Thoracic aorta (tissue), 2 donors: ENCODE measurements at regions not wholly inside any gene's neighbourhood (a gene's known extent, or its start where the extent isn't known, plus 50 kb on each side); places are given as distances from the start of the nearest gene placed in this dataset.

Experiments used
- ATAC-seq: fragments of 150-250 bp; one replicate; pipeline ENCODE4 v1.8.0; 2017; ENCODE audit warnings: low read depth; ENCODE audit not compliant: insufficient number of reproducible peaks, low FRiP score
- DNase-seq: peaks from one replicate; pipeline ENCODE4 v3.0.0-alpha.2; 2020; ENCODE audit warnings: low spot score
- H3K27ac ChIP-seq, 2 donors: fragments of 200-600 bp; sonication (generic); 1 replicate in 1 of 2; 2 replicates in 1 of 2; pipeline ENCODE4 v1.5.1; 2016; ENCODE audit warnings: mild to moderate bottlenecking in 2 of 2, moderate library complexity in 2 of 2
- H3K27me3 ChIP-seq: fragments of 200-600 bp; sonication (generic); replicated peaks from 2 replicates; pipeline ENCODE4 v1.6.0; 2016; ENCODE audit warnings: mild to moderate bottlenecking; ENCODE audit not compliant: insufficient read depth
- H3K36me3 ChIP-seq: fragments of 200-600 bp; sonication (generic); one replicate; pipeline ENCODE4 v1.5.1; 2016
- H3K4me1 ChIP-seq, 2 donors: fragments of 200-600 bp; sonication (generic); 1 replicate in 1 of 2; 2 replicates in 1 of 2; pipeline versions ENCODE4 v1.5.1 to v1.6.0; 2016; ENCODE audit warnings: low read depth in 2 of 2, mild to moderate bottlenecking in 1 of 2; ENCODE audit not compliant: control insufficient read depth in 1 of 2
- H3K4me3 ChIP-seq: fragments of 200-600 bp; sonication (generic); 2 replicates; pipeline ENCODE4 v1.5.1; 2016; ENCODE audit warnings: mild to moderate bottlenecking
- H3K9me3 ChIP-seq: fragments of 200-600 bp; sonication (generic); 2 replicates; pipeline ENCODE4 v1.5.1; 2016
- CTCF ChIP-seq: fragments of 200-600 bp; sonication (generic); IDR thresholded peaks from one replicate; pipeline ENCODE4 v1.5.1; 2019; ENCODE audit warnings: antibody characterized with exemption

- no peak overlapping the region for H3K4me3 ChIP-seq
- DNase-seq = no peak
- no peaks in the 10 kb centered on the region for H3K36me3 ChIP-seq
- no peak for ATAC-seq
- H3K27me3 ChIP-seq = no peaks in the 10 kb centered on the region
- H3K4me1 ChIP-seq = peaks cover 0 to 14% of the 10 kb centered on the region in 2 donors
- no peak overlapping the region for H3K27ac ChIP-seq
- H3K9me3 ChIP-seq = no peaks in the 10 kb centered on the region
- no peak for TF ChIP-seq CTCF
Observed at GRCh38 chr2:9772035-9772998, 71.0 kb upstream of the TAF1B start.

- no peak for DNase-seq
- H3K36me3 ChIP-seq = no peaks in the 10 kb centered on the region
- no peak overlapping the region for H3K27ac ChIP-seq
- TF ChIP-seq CTCF = no peak
- peaks cover 0 to 14% of the 10 kb centered on the region in 2 donors for H3K4me1 ChIP-seq
- no peaks in the 10 kb centered on the region for H3K9me3 ChIP-seq
- ATAC-seq = no peak
- no peaks in the 10 kb centered on the region for H3K27me3 ChIP-seq
- H3K4me3 ChIP-seq = no peak overlapping the region
Observed at GRCh38 chr2:9772999-9773902, 70.0 kb upstream of the TAF1B start.

- H3K36me3 ChIP-seq = no peaks in the 10 kb centered on the region
- H3K4me1 ChIP-seq = peaks cover 0 to 14% of the 10 kb centered on the region in 2 donors
- DNase-seq = no peak
- no peak for ATAC-seq
- TF ChIP-seq CTCF = no peak
- no peaks in the 10 kb centered on the region for H3K27me3 ChIP-seq
- H3K4me3 ChIP-seq = no peak overlapping the region
- H3K9me3 ChIP-seq = no peaks in the 10 kb centered on the region
- no peak overlapping the region for H3K27ac ChIP-seq
Observed at GRCh38 chr2:9773903-9774239, 69.4 kb upstream of the TAF1B start.

GRCh38 chr2:9774266-9774665, 69.0 kb upstream of the TAF1B start:
- no peak for TF ChIP-seq CTCF
- Histone ChIP-seq H3K27me3 (no peaks in the 10 kb centered on the region), H3K4me3 (no peak overlapping the region), H3K9me3 (no peaks in the 10 kb centered on the region), H3K27ac (no peak overlapping the region), H3K4me1 (peaks cover 0 to 14% of the 10 kb centered on the region in 2 donors), H3K36me3 (no peaks in the 10 kb centered on the region)
- DNase-seq (no peak), ATAC-seq (no peak)

GRCh38 chr2:9775351-9775750, 67.9 kb upstream of the TAF1B start:
- no peak for DNase-seq
- no peak for TF ChIP-seq CTCF
- no peaks in the 10 kb centered on the region for H3K36me3 ChIP-seq
- no peak overlapping the region for H3K4me3 ChIP-seq
- no peak for ATAC-seq
- peaks cover 0 to 14% of the 10 kb centered on the region in 2 donors for H3K4me1 ChIP-seq
- no peaks in the 10 kb centered on the region for H3K9me3 ChIP-seq
- H3K27me3 ChIP-seq = no peaks in the 10 kb centered on the region
- H3K27ac ChIP-seq = no peak overlapping the region
